ENCODE measurements at regions not wholly inside any gene's neighbourhood (a gene's known extent, or its start where the extent isn't known, plus 50 kb on each side); places are given as distances from the start of the nearest gene placed in this dataset.

DNA sequence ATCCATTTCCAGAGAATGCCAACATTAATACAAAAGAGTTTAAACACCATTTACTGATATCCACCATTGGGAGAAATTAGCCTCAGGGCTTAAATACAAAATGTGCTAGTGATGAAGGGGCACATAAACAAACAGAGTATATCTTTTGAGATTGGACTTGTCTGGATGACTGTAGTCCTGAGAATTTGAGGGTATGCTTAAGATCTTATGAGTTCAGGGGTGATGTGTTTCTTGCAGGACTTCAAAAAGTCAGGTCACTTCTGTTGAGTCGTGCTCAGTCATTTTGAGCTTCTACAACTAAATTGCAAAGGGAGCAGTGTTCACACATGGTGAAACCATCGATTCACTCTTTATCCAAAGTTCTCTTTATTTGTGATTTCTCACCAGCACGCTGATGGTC lies 425.7 kb downstream of the ATP23 start:
- TF ChIP-seq, protein P1, sequence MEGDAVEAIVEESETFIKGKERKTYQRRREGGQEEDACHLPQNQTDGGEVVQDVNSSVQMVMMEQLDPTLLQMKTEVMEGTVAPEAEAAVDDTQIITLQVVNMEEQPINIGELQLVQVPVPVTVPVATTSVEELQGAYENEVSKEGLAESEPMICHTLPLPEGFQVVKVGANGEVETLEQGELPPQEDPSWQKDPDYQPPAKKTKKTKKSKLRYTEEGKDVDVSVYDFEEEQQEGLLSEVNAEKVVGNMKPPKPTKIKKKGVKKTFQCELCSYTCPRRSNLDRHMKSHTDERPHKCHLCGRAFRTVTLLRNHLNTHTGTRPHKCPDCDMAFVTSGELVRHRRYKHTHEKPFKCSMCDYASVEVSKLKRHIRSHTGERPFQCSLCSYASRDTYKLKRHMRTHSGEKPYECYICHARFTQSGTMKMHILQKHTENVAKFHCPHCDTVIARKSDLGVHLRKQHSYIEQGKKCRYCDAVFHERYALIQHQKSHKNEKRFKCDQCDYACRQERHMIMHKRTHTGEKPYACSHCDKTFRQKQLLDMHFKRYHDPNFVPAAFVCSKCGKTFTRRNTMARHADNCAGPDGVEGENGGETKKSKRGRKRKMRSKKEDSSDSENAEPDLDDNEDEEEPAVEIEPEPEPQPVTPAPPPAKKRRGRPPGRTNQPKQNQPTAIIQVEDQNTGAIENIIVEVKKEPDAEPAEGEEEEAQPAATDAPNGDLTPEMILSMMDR (IDR thresholded peaks at IDR 0.05; ENCODE audit: low read depth, low read length): no peak
- no peak overlapping the region for H3K4me3 ChIP-seq (ENCODE audit: low read depth, low read length)

DNA sequence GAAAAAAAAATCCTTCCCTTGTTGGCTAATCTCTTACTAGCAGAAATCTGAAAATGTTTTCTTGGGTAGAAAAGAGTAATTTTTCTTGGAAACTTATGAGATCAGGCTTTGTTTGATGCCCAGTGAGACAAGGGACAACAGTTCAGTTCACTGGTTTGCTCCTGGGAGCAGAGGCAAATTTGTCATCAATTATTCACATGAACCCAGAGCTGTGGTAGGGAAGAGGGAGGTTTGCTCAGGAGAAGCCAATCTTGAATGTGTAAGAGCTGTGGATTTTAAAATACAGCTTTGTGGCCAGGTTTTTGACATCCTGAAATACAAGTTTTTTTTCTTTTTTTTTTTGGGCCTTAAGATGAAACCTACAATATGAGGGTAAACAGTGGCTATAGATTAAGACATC lies 426.6 kb downstream of the ATP23 start:
- TF ChIP-seq, protein P1 (IDR thresholded peaks at IDR 0.05; ENCODE audit: low read depth, low read length): no peak
- H3K4me3 ChIP-seq (ENCODE audit: low read depth, low read length): no peak overlapping the region

DNA sequence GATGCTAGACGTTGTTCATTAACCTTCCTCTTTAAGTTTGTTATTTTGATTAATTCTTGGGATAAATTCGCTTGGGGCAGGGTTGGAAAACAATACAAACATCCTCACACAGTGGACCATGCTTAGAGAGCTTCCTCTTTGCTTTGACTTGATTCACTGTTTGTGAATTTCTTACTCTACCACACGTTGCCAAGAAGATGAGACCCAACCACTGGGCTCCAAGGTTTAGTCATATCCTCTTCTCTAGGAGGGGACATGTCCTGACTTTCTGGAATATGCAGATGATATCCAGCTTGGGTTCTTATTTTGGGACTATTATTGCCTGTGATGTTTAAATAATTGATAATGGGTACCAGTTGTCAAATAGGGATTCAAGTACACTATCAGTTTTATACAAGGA lies 428.2 kb downstream of the ATP23 start:
- no peak overlapping the region for H3K4me3 ChIP-seq (ENCODE audit: low read depth, low read length)
- TF ChIP-seq, protein P1 (IDR thresholded peaks at IDR 0.05; ENCODE audit: low read depth, low read length): no peak

DNA sequence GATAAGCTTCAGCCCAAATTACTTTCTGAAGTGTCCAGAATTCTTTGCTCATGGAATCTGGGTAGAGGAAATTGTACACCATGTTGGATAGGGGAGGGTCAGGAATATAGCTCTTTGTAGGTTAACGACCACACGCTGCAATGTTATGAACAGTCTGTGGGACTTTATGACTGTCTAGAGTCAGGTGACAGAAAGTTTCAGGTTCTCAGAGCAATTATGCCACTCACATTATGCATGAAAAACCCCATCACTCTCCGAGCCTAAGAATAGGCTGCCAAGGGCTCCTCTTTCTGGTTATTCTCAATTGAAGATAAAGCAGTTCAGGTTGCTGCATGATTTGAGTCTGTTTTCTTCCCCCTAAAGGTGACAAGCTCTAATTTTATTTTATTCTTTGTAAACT lies 430.9 kb downstream of the ATP23 start:
- no peak overlapping the region for H3K4me3 ChIP-seq (ENCODE audit: low read depth, low read length)

DNA sequence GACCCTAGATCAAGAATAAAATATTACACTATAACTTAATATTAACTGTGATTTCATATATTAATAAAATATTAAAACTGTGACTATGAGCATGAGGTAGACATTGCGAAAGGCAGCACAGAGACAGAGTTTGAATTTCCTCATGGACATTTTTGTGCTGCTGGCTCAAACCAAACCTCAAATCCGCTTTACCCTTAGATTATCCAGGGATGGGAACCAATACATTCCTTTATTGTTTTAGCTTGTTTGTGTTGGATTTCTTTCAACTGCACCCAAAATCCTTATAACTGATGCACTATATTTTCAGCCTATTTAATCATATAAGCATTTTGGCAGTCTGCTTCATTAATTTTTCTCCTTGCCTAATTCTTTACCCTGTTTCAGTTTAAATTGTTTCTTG lies 436.7 kb downstream of the ATP23 start:
- H3K4me3 ChIP-seq (ENCODE audit: low read depth, low read length): no peak overlapping the region
- TF ChIP-seq, protein P1 (IDR thresholded peaks at IDR 0.05; ENCODE audit: low read depth, low read length): no peak

More for the DNA sequence above, 430.9 kb downstream of the ATP23 start:
- TF ChIP-seq, protein P1 (IDR thresholded peaks at IDR 0.05; ENCODE audit: low read depth, low read length): no peak

DNA sequence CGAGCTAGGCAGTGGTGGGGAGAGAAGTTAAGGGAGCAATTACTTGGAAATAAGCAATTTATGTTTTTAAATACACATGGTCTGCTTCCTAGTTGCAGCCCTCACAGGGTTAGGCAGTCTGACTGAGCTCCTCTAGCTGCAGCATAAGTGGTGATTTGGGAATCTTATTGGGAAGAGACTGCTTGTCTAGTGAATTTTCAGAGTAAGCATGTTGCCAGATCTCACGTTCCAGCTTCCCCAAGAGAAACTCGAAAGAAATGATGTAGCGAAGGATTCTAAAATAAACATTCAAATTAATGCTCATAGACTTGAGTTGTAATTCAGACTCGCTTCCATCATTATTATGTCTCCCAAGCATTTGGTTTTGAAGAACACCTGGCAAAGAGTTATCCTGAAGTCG lies 440.2 kb downstream of the ATP23 start:
- TF ChIP-seq, protein P1 (IDR thresholded peaks at IDR 0.05; ENCODE audit: low read depth, low read length): no peak
- no peak overlapping the region for H3K4me3 ChIP-seq (ENCODE audit: low read depth, low read length)

DNA sequence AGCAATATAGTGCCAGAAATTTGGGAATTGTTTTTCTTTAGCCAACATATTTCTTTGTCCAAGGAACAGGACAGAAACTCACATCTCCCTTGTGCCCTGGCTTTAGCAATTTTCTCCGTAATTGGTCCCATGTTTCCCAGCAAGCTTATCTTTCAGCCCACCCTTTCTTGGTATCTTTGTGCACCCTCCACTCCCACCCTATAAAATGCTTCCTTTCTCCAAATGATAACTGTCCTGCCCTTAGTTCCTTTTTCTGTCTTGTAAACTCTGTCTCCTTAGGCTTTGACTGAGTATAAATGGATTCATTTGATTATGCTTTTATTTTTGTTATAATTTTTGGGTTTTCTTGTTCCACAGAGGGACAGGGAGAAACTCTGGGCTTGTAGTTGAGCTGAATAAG lies 442.8 kb downstream of the ATP23 start:
- H3K4me3 ChIP-seq (ENCODE audit: low read depth, low read length): no peak overlapping the region
- TF ChIP-seq, protein P1 (IDR thresholded peaks at IDR 0.05; ENCODE audit: low read depth, low read length): no peak

Measured in WI38 (cell line).